ENCODE measurements at regions not wholly inside any gene's neighbourhood (a gene's known extent, or its start where the extent isn't known, plus 50 kb on each side); places are given as distances from the start of the nearest gene placed in this dataset.

- no peak for TF ChIP-seq POLR2A (IDR thresholded peaks at IDR 0.05)
- TF ChIP-seq CTCF (IDR thresholded peaks at IDR 0.05) = no peak
Measured at GRCh38 chr5:163712011-163712410, 206.6 kb downstream of the MAT2B start.

Data from transverse colon (tissue), 3 donors.